CD4-positive, alpha-beta T cell (primary cell): ENCODE measurements at regions not wholly inside any gene's neighbourhood (a gene's known extent, or its start where the extent isn't known, plus 50 kb on each side); places are given as distances from the start of the nearest gene placed in this dataset.
"Not testable (repeated sequence)": the region's sequence is repeated elsewhere in the genome, so short reads cannot be mapped to it uniquely, and the experiment has no call there.

Experiments used
- ATAC-seq: fragments of 200-7000 bp; cut with Tn5 transposase; one replicate; pipeline ENCODE4 v1.10.0; 2022; ENCODE audit warnings: mild to moderate bottlenecking; ENCODE audit not compliant: poor library complexity
- CTCF ChIA-PET: fragments of 350-600 bp; sonication (Branson Sonifier 250); formaldehyde crosslinking; loops from one replicate; lab custom pipeline; 2021; ENCODE audit warnings: antibody characterized with exemption, inconsistent platforms; lab: Charles Lee
- POLR2A ChIA-PET: fragments of 350-600 bp; sonication (Branson Sonifier 250); formaldehyde crosslinking; loops from one replicate; lab custom pipeline; 2021; ENCODE audit warnings: antibody characterized with exemption, inconsistent platforms; lab: Charles Lee
- DNase-seq, 14 experiments: peaks; one replicate each; pipeline ENCODE4 v3.0.0-alpha.2; 2013 to 2020; ENCODE audit warnings: mixed read lengths in 2 of 14
- H3K27ac ChIP-seq, 2 donors: one replicate each; pipeline versions ENCODE4 v1.5.1 to v1.7.0; 2013; ENCODE audit warnings: low read length in 2 of 2, low read depth in 1 of 2, mild to moderate bottlenecking in 1 of 2
- H3K27me3 ChIP-seq, 2 experiments: 1 replicate in 1 of 2; 2 replicates in 1 of 2; pipeline versions ENCODE4 v1.6.1 to v1.7.0; 2013; ENCODE audit warnings: low read length in 2 of 2, control low read depth in 1 of 2, mild to moderate bottlenecking in 1 of 2, moderate library complexity in 1 of 2; ENCODE audit not compliant: insufficient read depth in 2 of 2, control insufficient read depth in 1 of 2
- H3K36me3 ChIP-seq: one replicate; pipeline ENCODE4 v1.6.1; 2013; ENCODE audit warnings: low read length, control low read depth; ENCODE audit not compliant: insufficient read depth
- H3K4me1 ChIP-seq: one replicate; pipeline ENCODE4 v1.6.1; 2013; ENCODE audit warnings: low read length, control low read depth; ENCODE audit not compliant: insufficient read depth
- H3K4me3 ChIP-seq: one replicate; pipeline ENCODE4 v1.5.1; 2013; ENCODE audit warnings: mild to moderate bottlenecking, low read length, moderate library complexity
- H3K9me3 ChIP-seq, 2 experiments: 1 replicate in 1 of 2; 2 replicates in 1 of 2; pipeline versions ENCODE4 v1.6.1 to v1.7.0; 2013; ENCODE audit warnings: low read length in 2 of 2, mild to moderate bottlenecking in 2 of 2, control low read depth in 1 of 2, moderate library complexity in 1 of 2; ENCODE audit not compliant: control insufficient read depth in 1 of 2, insufficient read depth in 1 of 2
- H3K27ac Mint-ChIP-seq: one replicate; pipeline ENCODE4 v1.8.0; 2020; ENCODE audit warnings: mixed read lengths
- H3K27me3 Mint-ChIP-seq: one replicate; pipeline ENCODE4 v1.8.0; 2021; ENCODE audit warnings: mixed read lengths
- H3K36me3 Mint-ChIP-seq: one replicate; pipeline ENCODE4 v1.8.0; 2021; ENCODE audit warnings: low read depth, mixed read lengths
- H3K4me1 Mint-ChIP-seq: one replicate; pipeline ENCODE4 v1.8.0; 2021; ENCODE audit warnings: low read depth, mixed read lengths
- H3K4me3 Mint-ChIP-seq: one replicate; pipeline ENCODE4 v1.8.0; 2020; ENCODE audit warnings: mild to moderate bottlenecking, mixed read lengths
- H3K9me3 Mint-ChIP-seq: one replicate; pipeline ENCODE4 v1.8.0; 2020; ENCODE audit warnings: mixed read lengths
- intact Hi-C, 2 experiments: fragments of 100-400 bp; cut with DNase I in 1 of 2; cut with micrococcal nuclease in 1 of 2; formaldehyde crosslinking; loops; one replicate each; pipeline versions ENCODE4 v1.15.1 to v1.9.0; 2023 to 2025; cut with DNase I, micrococcal nuclease
- TF ChIP-seq, protein P1 (sequence below): fragments of 200-600 bp; IDR thresholded peaks from one replicate; pipeline ENCODE4 v1.8.0; 2022; ENCODE audit warnings: antibody characterized with exemption, mild to moderate bottlenecking

DNA sequence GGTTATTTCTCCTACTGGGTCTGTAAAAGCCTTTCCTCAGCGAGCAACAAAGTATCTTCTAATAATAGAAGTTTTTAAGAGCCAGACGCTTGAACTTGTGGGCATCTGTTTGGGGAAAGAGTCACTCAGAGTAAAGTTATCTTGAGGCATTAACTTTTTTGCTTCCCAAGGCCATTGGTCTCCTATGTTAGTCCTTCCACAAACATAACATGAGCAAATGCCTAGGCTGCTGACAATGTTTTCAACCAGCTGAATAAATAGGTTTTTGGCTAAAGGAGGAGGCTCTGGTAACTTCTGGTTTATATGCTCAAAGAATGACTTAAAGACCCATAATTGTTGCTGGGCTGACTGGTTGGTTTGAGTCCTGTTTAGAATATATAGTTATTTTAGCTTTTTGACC is 213.5 kb upstream of the SYNCRIP start:
- ChIA-PET CTCF (no interaction called here), POLR2A (no interaction called here)
- H3K9me3 ChIP-seq: peaks cover 0 to 4% of the 10 kb centered on the region in 2 experiments
- H3K4me1 ChIP-seq: no peaks in the 10 kb centered on the region
- Mint-ChIP-seq H3K36me3 (no peaks in the 10 kb centered on the region), H3K27ac (no peak overlapping the region), H3K4me3 (no peak overlapping the region), H3K27me3 (peaks cover 5% of the 10 kb centered on the region), H3K4me1 (no peaks in the 10 kb centered on the region), H3K9me3 (no peaks in the 10 kb centered on the region)
- ATAC-seq: no peak
- H3K27me3 ChIP-seq: peaks cover 0 to 7% of the 10 kb centered on the region in 2 experiments
- H3K4me3 ChIP-seq: no peak overlapping the region
- TF ChIP-seq, protein P1, sequence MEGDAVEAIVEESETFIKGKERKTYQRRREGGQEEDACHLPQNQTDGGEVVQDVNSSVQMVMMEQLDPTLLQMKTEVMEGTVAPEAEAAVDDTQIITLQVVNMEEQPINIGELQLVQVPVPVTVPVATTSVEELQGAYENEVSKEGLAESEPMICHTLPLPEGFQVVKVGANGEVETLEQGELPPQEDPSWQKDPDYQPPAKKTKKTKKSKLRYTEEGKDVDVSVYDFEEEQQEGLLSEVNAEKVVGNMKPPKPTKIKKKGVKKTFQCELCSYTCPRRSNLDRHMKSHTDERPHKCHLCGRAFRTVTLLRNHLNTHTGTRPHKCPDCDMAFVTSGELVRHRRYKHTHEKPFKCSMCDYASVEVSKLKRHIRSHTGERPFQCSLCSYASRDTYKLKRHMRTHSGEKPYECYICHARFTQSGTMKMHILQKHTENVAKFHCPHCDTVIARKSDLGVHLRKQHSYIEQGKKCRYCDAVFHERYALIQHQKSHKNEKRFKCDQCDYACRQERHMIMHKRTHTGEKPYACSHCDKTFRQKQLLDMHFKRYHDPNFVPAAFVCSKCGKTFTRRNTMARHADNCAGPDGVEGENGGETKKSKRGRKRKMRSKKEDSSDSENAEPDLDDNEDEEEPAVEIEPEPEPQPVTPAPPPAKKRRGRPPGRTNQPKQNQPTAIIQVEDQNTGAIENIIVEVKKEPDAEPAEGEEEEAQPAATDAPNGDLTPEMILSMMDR: no peak
- no peak for DNase-seq
- H3K36me3 ChIP-seq: no peaks in the 10 kb centered on the region
- intact Hi-C loops: no loop called here
- H3K27ac ChIP-seq: no peak overlapping the region

DNA sequence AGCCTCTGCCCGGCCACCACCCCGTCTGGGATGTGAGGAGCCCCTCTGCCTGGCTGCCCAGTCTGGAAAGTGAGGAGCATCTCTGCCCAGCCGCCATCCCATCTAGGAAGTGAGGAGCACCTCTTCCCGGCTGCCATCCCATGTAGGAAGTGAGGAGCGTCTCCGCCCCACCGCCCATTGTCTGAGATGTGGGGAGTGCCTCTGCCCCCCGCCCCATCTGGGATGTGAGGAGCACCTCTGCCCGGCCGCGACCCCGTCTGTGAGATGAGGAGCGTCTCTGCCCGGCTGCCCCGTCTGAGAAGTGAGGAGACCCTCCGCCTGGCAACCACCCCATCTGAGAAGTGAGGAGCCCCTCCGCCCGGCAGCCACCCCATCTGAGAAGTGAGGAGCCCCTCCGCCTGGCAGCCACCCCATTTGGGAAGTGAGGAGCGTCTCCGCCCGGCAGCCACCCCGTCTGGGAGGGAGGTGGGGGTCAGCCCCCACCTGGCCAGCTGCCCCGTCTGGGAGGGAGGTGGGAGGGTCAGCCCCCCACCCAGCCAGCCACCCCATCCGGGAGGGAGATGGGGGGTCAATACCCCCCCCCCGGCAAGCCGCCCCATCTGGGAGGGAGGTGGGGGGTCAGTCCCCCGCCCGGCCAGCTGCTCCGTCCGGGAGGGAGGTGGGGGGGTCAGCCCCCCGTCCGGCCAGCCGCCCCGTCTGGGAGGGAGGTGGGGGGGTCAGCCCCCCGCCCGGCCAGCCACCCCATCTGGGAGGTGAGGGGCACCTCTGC is 195.8 kb upstream of the SYNCRIP start:
- peaks cover 0 to 26% of the 10 kb centered on the region in 2 experiments for H3K9me3 ChIP-seq
- H3K9me3 Mint-ChIP-seq: peaks cover 15% of the 10 kb centered on the region
- H3K4me3 ChIP-seq, POLR2A ChIA-PET, H3K36me3 ChIP-seq, H3K27me3 Mint-ChIP-seq, DNase-seq, H3K4me1 Mint-ChIP-seq, intact Hi-C loops, H3K36me3 Mint-ChIP-seq, H3K4me3 Mint-ChIP-seq, H3K27ac ChIP-seq, H3K4me1 ChIP-seq, H3K27ac Mint-ChIP-seq, CTCF ChIA-PET, H3K27me3 ChIP-seq, ATAC-seq: not testable (repeated sequence)

DNA sequence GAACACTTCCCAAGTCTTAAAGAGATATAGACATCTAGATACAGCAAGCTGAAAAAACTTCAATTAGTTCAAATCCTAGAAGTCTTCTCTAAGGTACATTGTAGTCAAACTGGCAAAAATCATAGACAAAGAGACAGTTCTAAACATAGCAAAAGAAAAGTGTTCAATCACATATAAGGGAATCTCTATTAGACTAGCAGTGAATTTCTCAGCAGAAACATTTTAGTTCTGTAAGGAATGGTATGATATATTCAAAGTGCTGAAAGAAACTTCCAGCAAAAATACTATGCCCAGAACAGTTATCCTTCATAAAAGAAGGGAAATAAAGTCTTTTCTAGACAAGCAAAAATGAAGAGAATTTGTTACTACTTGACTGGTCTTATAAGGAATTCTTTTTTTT is 186.3 kb upstream of the SYNCRIP start:
- H3K9me3 Mint-ChIP-seq: peaks cover 8% of the 10 kb centered on the region
- ATAC-seq (no peak), DNase-seq (no peak)
- ChIA-PET POLR2A (no interaction called here), CTCF (no interaction called here)
- H3K36me3 ChIP-seq: no peaks in the 10 kb centered on the region
- H3K27ac ChIP-seq: no peak overlapping the region
- H3K27ac Mint-ChIP-seq: no peak overlapping the region
- no peaks in the 10 kb centered on the region for H3K27me3 Mint-ChIP-seq
- H3K27me3 ChIP-seq: no peaks in the 10 kb centered on the region
- TF ChIP-seq, protein P1: no peak
- no peak overlapping the region for H3K4me3 ChIP-seq
- intact Hi-C loops: no loop called here
- peaks cover 14 to 18% of the 10 kb centered on the region in 2 experiments for H3K9me3 ChIP-seq
- no peaks in the 10 kb centered on the region for H3K4me1 ChIP-seq
- no peaks in the 10 kb centered on the region for H3K4me1 Mint-ChIP-seq
- H3K36me3 Mint-ChIP-seq: no peaks in the 10 kb centered on the region
- H3K4me3 Mint-ChIP-seq: no peak overlapping the region

DNA sequence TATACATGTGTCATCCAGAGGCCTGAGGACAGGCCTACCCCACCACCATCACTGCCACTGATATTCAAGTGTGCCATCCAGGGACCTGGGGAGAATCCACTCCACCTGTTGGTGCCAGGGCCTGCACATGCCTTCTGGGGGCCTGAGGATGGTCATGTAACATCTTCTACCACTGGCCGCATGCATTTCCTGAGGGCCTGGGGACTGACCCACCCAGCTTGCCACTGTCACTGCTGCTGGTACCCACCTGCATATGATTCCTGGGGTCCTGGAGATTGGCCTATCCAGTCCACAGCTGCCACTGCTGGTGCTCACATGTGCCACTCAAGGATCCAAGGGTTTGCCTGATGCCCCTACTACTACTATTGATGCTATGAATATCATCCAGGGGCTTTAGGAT is 184.3 kb upstream of the SYNCRIP start:
- peaks cover 14 to 18% of the 10 kb centered on the region in 2 experiments for H3K9me3 ChIP-seq
- ChIA-PET CTCF (no interaction called here), POLR2A (no interaction called here)
- H3K27ac Mint-ChIP-seq: no peak overlapping the region
- H3K27me3 ChIP-seq: no peaks in the 10 kb centered on the region
- H3K4me1 Mint-ChIP-seq: no peaks in the 10 kb centered on the region
- no peaks in the 10 kb centered on the region for H3K4me1 ChIP-seq
- intact Hi-C loops: no loop called here
- H3K4me3 ChIP-seq: no peak overlapping the region
- no peaks in the 10 kb centered on the region for H3K36me3 Mint-ChIP-seq
- DNase-seq (no peak), ATAC-seq (no peak)
- no peak overlapping the region for H3K4me3 Mint-ChIP-seq
- peaks cover 9% of the 10 kb centered on the region for H3K9me3 Mint-ChIP-seq
- no peaks in the 10 kb centered on the region for H3K36me3 ChIP-seq
- H3K27me3 Mint-ChIP-seq: no peaks in the 10 kb centered on the region
- no peak overlapping the region for H3K27ac ChIP-seq
- TF ChIP-seq, protein P1: no peak
